Calu3 (cell line): ENCODE measurements at regions not wholly inside any gene's neighbourhood (a gene's known extent, or its start where the extent isn't known, plus 50 kb on each side); places are given as distances from the start of the nearest gene placed in this dataset.

ENCODE experiments used
- BruUV-seq: library from RNA; stranded (reverse); fragments of 400-500 nt; replicated peaks from 2 replicates; lab custom pipeline; 2021; lab: Mats Ljungman, UMichigan
- CTCF ChIA-PET: fragments of 300-600 bp; sonication (Branson Sonifier 250); formaldehyde crosslinking; loops from one replicate; lab custom pipeline; 2022; ENCODE audit warnings: antibody characterized with exemption; lab: Charles Lee
- DNase-seq: peaks from one replicate; pipeline ENCODE4 v3.0.0; 2022
- H3K27ac Mint-ChIP-seq: one replicate; pipeline ENCODE4 v1.8.0; 2022; ENCODE audit warnings: mixed read lengths; ENCODE audit not compliant: unreplicated experiment
- H3K27me3 Mint-ChIP-seq: one replicate; pipeline ENCODE4 v1.8.0; 2022; ENCODE audit warnings: mixed read lengths; ENCODE audit not compliant: unreplicated experiment
- H3K36me3 Mint-ChIP-seq: one replicate; pipeline ENCODE4 v1.8.0; 2022; ENCODE audit warnings: mild to moderate bottlenecking, moderate library complexity, mixed read lengths; ENCODE audit not compliant: insufficient read depth, unreplicated experiment
- H3K4me1 Mint-ChIP-seq: one replicate; pipeline ENCODE4 v1.8.0; 2022; ENCODE audit warnings: mild to moderate bottlenecking, low read depth, mixed read lengths; ENCODE audit not compliant: unreplicated experiment
- H3K4me3 Mint-ChIP-seq: one replicate; pipeline ENCODE4 v1.8.0; 2022; ENCODE audit warnings: mild to moderate bottlenecking, low read depth, moderate library complexity, mixed read lengths; ENCODE audit not compliant: unreplicated experiment
- H3K9me3 Mint-ChIP-seq: one replicate; pipeline ENCODE4 v1.8.0; 2022; ENCODE audit warnings: low read depth, mixed read lengths; ENCODE audit not compliant: unreplicated experiment
- intact Hi-C: fragments of 100-400 bp; cut with micrococcal nuclease; formaldehyde crosslinking; loops from one replicate; pipeline ENCODE4 v1.10.0; 2022; ENCODE audit not compliant: unreplicated experiment
- TF ChIP-seq, protein P1 (sequence below): fragments of 200-600 bp; IDR thresholded peaks from one replicate; pipeline ENCODE4 v1.8.0; 2022; ENCODE audit warnings: antibody characterized with exemption; ENCODE audit not compliant: unreplicated experiment

DNA sequence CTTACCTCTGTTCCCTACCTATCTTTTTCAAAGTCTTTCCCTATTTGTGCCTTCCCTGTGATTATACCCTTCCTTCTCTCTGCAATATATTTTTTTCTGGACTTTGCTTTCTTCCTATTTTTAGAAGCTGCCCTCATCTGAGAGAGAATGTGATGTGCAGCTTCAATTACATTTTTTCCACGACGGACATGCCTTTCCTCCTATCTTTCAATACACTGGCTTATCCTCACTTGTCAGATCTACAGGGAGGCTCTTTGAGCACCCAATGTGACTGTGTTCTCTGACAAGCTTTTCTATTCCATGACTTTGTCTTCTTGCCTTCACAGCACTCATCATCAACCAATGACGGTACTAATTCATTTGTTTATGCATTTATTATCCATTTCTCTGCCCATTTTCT is 227.9 kb upstream of the CLINT1 start:
- intact Hi-C loops, result no loop called here
- no TSS peak for BruUV-seq
- no peak for DNase-seq
- Mint-ChIP-seq H3K4me1 (no peaks in the 10 kb centered on the region), H3K27me3 (no peaks in the 10 kb centered on the region), H3K4me3 (no peak overlapping the region), H3K36me3 (no peaks in the 10 kb centered on the region), H3K27ac (no peak overlapping the region), H3K9me3 (no peaks in the 10 kb centered on the region)
- CTCF ChIA-PET, result interaction anchor here (2.5 kb wide), 1 partner anchor 12 kb away, joined by 10 read pairs; no protein-coding TSS in a partner anchor
- TF ChIP-seq, protein P1, sequence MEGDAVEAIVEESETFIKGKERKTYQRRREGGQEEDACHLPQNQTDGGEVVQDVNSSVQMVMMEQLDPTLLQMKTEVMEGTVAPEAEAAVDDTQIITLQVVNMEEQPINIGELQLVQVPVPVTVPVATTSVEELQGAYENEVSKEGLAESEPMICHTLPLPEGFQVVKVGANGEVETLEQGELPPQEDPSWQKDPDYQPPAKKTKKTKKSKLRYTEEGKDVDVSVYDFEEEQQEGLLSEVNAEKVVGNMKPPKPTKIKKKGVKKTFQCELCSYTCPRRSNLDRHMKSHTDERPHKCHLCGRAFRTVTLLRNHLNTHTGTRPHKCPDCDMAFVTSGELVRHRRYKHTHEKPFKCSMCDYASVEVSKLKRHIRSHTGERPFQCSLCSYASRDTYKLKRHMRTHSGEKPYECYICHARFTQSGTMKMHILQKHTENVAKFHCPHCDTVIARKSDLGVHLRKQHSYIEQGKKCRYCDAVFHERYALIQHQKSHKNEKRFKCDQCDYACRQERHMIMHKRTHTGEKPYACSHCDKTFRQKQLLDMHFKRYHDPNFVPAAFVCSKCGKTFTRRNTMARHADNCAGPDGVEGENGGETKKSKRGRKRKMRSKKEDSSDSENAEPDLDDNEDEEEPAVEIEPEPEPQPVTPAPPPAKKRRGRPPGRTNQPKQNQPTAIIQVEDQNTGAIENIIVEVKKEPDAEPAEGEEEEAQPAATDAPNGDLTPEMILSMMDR, result no peak

DNA sequence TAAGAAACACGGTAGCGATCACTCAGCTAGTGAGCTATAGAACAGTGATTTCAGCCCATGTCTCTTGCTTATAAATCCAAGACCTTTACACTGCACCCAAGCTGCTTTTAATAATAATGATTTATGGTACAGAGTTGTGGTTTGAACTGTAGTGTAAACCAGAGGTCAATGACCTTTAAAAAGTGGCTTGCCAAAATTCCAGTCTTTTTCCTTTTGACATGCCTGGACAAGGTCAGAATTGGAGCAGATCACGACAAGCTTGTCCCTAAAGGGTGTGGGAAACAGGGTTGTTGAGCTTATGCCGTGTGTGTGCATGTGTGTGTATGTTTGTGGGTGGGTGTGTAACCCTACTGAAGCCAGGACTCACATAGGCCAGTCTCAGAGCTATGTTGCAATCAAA is 225.3 kb upstream of the CLINT1 start:
- H3K27ac Mint-ChIP-seq, result no peak overlapping the region
- CTCF ChIA-PET, result interaction anchor here (1.9 kb wide), 1 partner anchor 9 kb away, joined by 9 read pairs; no protein-coding TSS in a partner anchor
- H3K9me3 Mint-ChIP-seq, result no peaks in the 10 kb centered on the region
- H3K4me1 Mint-ChIP-seq, result no peaks in the 10 kb centered on the region
- intact Hi-C loops, result no loop called here
- peaks cover 19% of the 10 kb centered on the region for H3K27me3 Mint-ChIP-seq
- no peak for DNase-seq
- no peak overlapping the region for H3K4me3 Mint-ChIP-seq
- H3K36me3 Mint-ChIP-seq, result no peaks in the 10 kb centered on the region
- TF ChIP-seq, protein P1, result no peak
- no TSS peak for BruUV-seq

DNA sequence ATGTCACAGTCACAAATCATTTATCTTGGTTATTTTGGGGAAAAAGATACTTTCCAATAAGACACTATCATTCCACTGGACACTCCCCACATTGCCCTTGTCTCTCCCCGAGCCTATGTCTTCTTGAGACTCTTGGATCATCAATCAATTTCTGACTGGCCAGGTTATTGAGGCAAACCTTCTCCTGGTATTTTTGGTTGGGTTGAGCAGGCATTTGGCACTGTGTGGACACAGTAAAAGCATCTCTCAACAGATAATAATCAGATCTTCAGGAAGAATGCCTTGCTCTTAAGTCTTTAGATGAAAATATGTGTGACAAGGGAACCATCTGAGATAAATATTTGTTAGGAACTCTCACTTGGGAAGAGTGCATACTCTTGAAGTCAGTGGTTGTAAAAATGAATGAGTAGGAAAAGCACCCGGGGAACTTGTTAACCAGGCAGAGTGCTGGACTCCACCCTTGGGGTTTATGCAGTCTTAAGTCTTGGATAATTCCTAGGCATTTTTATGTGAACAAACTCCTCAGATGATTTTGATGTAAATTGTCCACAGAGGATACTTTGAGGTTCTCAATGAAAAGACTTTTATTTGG is 223.8 kb upstream of the CLINT1 start:
- Mint-ChIP-seq H3K9me3 (no peaks in the 10 kb centered on the region), H3K27ac (no peak overlapping the region), H3K27me3 (peaks cover 29% of the 10 kb centered on the region), H3K36me3 (no peaks in the 10 kb centered on the region), H3K4me1 (no peaks in the 10 kb centered on the region), H3K4me3 (no peak overlapping the region)
- CTCF ChIA-PET, result interaction anchor here (1.9 kb wide), 1 partner anchor 7 kb away, joined by 9 read pairs; no protein-coding TSS in a partner anchor
- DNase-seq, result no peak
- no TSS peak for BruUV-seq
- intact Hi-C loops, result no loop called here
- TF ChIP-seq, protein P1, result no peak

DNA sequence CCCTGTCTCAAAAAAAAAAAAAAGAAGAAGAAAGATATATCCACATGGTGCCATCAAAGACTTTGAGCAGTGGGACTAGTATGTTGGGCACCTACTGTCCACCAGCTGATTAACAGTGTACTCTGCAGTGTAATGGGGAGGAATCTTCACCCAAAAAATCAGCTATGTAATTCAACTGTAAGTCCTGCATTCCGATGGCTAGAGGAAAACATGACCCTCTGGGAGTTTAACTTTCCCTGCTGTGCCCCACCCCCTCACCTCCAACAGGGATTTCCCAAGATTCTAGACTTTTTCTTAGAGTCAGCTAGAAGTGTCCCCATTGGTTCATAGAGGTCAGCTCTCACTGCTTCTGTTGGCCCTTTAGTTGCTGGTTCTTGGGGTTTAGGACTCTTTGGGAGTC is 221.2 kb upstream of the CLINT1 start:
- DNase-seq, result no peak
- peaks cover 29% of the 10 kb centered on the region for H3K27me3 Mint-ChIP-seq
- no peak overlapping the region for H3K27ac Mint-ChIP-seq
- intact Hi-C loops, result no loop called here
- no peaks in the 10 kb centered on the region for H3K36me3 Mint-ChIP-seq
- no TSS peak for BruUV-seq
- H3K4me3 Mint-ChIP-seq, result no peak overlapping the region
- H3K4me1 Mint-ChIP-seq, result peaks cover 7% of the 10 kb centered on the region
- CTCF ChIA-PET, result no interaction called here
- TF ChIP-seq, protein P1, result no peak
- H3K9me3 Mint-ChIP-seq, result no peaks in the 10 kb centered on the region
